ENCODE measurements at regions not wholly inside any gene's neighbourhood (a gene's known extent, or its start where the extent isn't known, plus 50 kb on each side); places are given as distances from the start of the nearest gene placed in this dataset.

- DNase-seq, result no peak
Measured at GRCh38 chr4:140271553-140271952, 101.9 kb upstream of the SCOC start.

DNA sequence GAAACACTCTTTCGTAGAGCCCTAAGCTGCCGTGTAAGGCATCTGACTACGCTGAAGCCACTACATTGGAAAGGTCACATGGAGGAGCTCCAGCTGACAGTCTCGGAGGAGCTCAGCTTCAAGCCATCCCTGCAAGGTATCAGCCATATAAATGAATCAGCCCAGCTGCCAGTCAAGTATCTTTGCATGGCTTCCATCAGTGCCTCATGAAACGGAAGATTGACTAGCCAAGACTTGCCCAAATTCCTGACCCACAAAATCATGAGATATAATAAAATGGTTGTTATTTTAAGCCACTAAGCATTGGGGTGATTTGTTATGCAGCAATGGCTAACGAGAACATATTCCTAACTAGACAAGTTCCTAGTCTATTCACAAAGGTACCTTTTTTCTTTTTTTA is 104.1 kb upstream of the SCOC start:
- DNase-seq, result no peak

DNA sequence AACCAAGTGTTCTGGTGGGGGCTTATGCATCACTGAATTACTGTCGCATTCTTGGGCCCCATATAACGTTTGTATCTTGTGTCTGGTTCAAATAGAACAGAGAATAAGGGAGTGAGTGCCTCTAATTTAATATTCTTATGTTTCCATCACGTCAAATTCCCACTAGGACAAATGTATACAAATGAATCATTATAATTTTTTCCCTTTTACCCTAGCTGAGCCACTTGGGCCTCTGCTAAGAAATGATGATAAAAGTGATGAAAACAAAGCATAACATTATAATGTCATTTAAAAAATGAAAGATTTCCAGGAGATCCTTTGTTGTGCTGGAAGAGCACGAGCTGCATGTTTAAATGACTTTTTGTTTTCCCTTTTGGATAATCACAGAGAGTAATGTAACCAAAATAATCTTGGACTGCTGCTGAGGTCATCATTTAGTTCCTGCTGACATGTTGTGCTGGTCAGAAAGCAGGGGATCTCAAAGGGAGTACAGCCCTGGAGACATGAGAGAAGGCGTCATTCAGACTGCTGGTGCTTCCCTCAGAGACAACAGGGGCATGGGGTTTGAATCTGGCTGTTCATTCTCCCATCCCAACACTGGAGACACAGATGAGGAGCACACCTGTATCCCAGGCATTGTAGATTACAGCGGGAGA is 105.1 kb upstream of the SCOC start:
- no peak for DNase-seq

DNA sequence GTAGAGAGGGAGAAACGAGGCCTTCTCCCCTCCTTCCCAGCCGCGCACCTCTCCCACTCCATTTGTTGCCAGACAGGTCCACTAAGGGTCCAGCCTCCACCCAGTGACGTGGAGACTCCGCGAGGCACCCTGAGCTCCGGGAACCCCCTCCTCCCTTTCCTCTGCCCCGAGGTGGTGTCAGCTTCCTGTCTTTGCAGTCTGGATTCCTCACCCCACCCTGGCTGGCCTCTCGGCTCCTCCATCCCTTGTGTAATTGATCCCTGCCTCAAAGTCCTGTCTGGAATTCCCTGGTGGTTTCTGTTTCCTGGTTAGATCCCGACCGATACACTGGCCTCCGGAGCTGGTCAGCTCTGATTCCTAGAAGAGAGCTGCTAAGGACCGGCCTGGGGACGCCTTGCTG is 105.9 kb upstream of the SCOC start:
- DNase-seq, result no peak

- DNase-seq, result peak; percentile 51 to 57
Measured at GRCh38 chr4:140266958-140267568, 106.4 kb upstream of the SCOC start.

GRCh38 chr4:140260227-140260626 is 106.2 kb upstream of the MAML3 start:
- no peak for DNase-seq

GRCh38 chr4:140258476-140258875 is 104.5 kb upstream of the MAML3 start:
- no peak for DNase-seq

DNA sequence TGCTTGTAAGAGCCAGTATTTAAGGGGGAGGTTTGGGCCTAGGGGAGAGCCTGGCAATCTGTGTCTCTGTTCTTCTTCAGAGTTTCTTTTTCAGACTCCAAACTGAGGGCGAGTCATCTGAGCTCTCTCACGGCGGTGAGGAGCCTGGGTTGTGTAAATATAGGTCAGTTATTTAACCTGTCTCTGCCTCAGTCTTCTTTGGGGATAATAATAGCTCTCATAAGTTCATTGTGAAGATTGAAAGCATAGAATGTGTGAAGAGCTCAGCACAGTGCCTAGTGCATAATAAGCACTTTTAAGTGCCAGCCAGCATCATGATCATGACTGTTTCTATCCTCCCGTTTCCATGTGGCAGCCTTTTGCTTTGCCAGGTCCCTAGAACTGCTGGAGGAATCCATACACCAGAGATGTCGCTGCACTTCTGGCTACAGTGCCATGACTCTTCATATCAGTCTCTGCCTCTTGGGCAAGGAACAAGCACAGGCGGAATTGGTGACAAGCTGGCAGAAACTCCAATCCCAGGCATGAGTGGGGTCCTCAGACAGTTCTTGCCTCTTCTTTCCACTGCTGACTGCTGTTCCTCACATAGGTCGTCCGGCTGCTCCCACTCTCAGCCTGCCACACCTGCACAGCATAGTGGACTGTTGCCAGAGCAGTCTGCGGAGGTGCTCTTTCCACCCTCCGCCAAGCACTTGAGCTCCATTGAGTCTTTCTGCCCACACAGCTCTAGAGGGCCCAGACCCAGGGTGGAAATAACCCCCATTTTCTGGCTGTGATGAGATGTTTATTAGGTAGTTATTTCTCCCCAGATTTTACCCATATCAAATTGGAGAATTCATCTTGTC is 103.7 kb upstream of the MAML3 start:
- no peak for DNase-seq

GRCh38 chr4:140256941-140257340 is 103.0 kb upstream of the MAML3 start:
- DNase-seq, result no peak

DNA sequence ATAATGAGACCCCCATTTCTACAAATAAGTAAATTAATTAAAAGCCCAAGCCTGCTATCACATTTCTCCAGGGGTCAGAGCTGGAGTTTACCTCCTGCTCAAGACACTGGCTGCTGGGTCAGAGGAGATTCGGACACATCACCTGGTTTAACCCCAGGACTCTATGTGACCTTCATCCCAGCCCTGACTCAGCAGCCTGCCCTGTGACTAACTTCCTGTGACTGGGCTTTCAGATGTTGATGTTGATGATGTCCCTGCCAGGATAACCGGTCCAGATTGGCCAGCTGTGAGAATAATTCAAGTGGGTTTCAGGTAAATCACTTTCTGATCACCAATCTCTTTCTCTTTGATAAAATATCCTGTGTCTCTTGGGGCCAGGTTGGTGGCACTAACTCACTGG is 102.4 kb upstream of the MAML3 start:
- DNase-seq, result peak in 1 of 2 experiments; percentile 36

DNA sequence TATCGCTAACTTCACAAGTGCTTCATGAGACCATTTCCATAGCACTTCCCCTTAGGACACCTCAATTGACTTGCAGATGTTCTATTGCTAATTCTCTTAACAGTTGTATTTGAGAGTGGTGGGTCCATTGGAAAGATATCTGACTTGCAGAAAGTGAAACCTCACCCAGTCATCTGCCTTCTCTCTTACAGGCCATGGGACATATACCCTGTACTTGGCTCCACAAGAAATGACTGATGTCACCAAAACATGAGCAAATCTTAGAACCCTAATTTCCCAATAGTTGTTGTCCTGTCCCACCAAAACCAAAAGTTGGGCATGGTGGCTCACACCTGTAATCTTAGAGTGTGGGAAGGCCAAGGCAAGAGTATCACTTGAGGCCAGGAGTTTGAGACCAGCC is 101.9 kb upstream of the MAML3 start:
- no peak for DNase-seq

DNA sequence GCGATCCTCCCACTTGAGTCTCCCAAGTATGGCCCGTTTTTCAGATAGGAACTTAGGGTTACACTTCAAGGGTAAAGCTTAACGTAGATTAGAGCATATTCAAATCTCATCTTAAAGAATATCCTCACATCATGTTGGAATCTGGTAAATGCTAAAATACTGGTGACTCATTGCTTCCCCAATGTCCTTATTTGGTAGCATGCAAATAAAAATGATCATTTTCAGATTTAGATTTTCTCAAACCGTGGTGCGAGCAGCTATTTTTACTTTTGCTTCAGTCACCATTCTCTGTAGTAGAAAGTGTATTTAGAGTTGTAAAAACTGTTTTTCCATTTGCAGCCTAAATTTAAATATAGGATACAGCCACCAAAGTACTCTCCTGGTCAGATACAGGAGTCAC is 101.5 kb upstream of the MAML3 start:
- no peak for DNase-seq

DNA sequence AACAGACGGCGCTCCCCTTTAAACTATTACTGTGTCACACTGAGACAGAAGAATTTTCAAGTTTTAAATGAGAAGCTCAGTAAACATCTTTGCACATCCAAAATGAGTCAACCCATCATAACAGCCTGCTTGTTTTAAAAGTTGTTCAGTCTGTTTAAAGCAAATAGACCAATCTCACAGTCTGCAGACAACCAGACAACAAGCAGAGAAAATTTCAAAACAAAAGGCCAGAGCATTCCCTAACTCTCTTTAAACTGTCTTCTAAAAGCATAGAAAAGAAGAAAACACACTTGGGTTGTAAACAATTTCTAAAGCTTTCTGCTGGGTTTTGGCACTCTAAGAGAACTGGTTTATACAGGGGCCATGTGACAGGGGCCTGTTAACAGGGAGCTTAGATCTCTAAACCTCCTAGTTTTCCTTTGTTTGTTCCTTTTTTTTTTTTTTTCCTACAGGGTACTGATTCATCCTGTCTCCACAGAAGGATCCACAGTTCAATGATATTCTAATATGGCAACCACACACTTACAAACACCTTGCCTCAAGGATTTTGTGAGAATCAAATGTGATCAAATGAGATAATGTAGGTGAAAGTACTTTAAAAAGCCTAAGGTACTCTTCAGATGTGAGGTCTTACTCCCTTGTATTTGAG is 100.8 kb upstream of the MAML3 start:
- no peak for DNase-seq

DNA sequence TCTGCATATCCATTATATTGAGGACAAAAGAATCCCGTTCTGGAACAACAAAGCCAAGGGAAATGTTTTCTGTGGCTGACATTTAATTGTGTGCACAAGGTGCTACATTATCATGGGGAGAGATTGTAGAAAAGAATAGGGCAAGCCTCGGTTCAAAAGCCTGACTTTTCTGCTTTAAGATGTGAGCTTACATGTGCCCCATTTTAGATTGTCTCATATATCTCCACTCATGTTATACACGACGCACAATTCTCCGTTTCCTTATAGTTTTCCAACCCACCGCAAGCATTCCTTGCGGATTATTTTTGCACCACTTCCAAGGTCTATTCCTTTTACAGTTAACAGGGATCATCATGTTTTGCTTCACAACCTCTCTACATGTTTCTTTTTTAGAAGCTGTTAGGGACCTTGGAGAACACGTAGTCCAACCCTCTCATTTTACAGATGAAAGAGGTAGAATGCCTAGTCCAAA is 99.6 kb upstream of the MAML3 start:
- DNase-seq, result no peak

DNA sequence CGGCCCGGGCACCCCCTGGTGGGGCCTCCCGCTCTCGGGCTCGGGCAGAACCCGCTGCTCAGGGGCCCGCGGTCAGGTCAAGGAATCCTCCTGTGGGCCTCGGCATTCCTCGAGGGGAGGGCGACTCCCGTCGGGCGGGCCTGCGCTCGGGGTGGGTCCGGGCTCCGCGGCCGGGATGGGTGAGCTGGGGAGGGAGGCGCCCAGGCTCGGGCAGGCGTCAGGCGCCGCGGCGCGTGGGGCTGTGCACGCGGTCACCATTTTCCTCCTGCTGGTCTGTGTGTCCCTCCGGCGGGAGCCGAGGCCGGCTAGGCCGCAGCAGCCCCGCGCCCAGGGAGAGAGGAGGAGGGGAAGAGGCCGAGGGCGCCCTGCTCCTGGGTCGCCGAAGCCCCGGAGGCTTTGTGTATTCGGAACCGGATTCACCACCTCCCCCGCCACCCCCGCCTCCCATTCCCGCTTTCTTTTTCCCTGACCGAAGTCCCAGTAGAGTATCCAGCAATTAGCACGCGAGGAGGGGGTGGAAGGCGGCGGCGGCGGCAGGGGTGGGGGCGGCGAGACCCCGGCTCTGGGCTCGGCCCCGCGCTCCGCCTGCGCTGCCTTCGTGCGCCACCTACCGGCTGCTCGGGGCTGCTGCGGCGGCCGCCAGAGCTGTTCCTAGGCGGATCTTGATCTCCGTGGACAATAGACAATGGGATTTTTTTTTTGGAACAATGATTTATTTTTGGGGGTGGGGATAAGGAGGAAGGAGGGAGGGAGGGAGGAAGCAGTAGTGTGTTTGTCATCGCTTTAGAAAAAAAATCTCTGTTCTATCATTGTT is 99.0 kb upstream of the MAML3 start:
- peak; percentile 67 to 75 for DNase-seq

- DNase-seq, result peak in 1 of 2 experiments; percentile 34
Measured at GRCh38 chr4:140252141-140252741, 98.3 kb upstream of the MAML3 start.

- DNase-seq, result no peak
Measured at GRCh38 chr4:140251571-140251970, 97.6 kb upstream of the MAML3 start.

DNA sequence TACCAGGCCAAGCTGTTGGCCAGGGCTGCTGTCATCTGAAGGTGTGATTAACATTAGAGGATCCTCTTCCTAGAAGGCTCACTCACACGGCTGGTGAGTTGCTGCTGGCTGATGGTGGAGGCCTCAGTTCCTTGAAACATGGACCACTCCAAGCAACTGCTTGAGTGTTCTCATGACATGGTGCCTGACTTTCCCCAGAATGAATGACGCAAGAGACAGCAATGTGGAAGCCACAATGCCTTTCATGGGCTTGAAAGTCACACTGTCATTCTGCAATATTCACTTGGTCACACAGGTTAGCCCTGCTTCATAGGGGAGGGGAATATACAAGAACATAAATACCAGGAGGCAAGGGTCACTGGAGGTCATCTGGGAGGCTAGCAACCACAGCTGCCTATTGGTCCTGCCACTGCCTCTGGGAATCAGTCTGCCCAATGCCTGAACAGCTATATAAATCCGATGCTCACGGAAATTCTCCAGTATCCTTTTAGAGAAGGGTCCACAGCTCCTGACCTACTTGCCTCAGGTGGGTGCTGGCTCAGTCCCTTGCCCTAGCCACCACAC is 97.1 kb upstream of the MAML3 start:
- DNase-seq, result peak in 1 of 2 experiments; percentile 36

GRCh38 chr4:140249351-140249750 is 95.4 kb upstream of the MAML3 start:
- no peak for DNase-seq

GRCh38 chr4:140247237-140247636 is 93.3 kb upstream of the MAML3 start:
- no peak for DNase-seq

DNA sequence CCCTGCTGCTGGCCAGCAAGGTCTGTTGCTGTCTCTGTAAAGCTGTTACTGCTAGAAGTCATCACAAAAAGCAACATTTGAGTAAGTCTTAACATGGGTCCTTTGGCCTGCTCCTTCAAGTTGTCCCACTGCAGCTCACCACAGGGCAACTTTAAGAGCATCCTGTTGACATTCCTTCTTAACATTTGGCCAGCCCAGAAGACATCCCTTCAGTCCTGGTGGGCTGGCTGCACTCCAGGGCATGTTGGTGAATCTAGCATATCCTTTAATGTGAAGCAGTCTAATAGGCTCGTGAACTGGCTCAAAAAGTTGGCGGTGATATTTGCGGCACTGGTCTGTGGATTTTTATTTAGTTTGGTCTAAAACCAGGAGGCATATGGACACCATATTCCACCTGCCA is 92.2 kb upstream of the MAML3 start:
- DNase-seq, result no peak

GRCh38 chr4:140244328-140244727 is 90.3 kb upstream of the MAML3 start:
- no peak for DNase-seq
